ENCODE measurements at regions not wholly inside any gene's neighbourhood (a gene's known extent, or its start where the extent isn't known, plus 50 kb on each side); places are given as distances from the start of the nearest gene placed in this dataset.
"Not testable (repeated sequence)": the region's sequence is repeated elsewhere in the genome, so short reads cannot be mapped to it uniquely, and the experiment has no call there.

DNA sequence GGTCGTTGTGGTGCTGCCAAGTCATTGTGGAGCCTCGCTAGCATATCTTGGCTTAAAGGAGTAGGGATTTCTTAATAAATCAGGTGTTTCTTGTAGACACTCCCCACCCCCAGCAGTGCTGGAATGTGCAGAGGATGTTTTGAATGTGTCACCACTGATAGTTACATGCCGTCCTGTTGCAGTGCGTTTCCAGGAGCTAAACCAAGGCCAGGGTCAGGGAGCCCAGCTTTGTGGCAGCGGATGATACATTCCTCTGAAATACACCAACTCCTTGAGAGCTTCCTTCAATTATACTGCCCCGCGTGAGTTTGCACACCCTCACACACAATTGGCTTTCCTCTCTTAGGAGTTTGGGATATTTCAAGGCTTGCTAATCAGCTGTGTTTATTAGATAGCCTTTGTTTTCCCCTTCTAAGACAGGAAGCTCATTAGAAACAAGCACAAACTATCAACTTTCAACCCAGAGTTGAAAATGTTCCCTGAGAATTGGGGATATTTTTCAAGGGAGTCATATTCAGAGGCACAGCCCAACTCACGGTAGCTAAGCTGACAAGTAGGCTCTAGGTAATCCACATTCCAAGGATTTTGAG is 154.9 kb downstream of the C12orf75 start:
- Histone ChIP-seq H3K27me3 (ENCODE audit: low read depth, low read length) (no peaks in the 10 kb centered on the region), H3K27ac (ENCODE audit: low read length) (no peak overlapping the region), H3K36me3 (ENCODE audit: control insufficient read depth in 1 of 2, insufficient read depth in 2 of 2, low read length in 2 of 2) (no peaks in the 10 kb centered on the region), H3K9me3 (ENCODE audit: control insufficient read depth in 1 of 2, low read length in 2 of 2) (no peaks in the 10 kb centered on the region), H3K4me1 (ENCODE audit: control insufficient read depth in 1 of 2, insufficient read depth in 2 of 2, low read length in 2 of 2) (no peaks in the 10 kb centered on the region), H3K4me3 (ENCODE audit: low read depth in 1 of 2, low read length in 2 of 2) (no peak overlapping the region)

DNA sequence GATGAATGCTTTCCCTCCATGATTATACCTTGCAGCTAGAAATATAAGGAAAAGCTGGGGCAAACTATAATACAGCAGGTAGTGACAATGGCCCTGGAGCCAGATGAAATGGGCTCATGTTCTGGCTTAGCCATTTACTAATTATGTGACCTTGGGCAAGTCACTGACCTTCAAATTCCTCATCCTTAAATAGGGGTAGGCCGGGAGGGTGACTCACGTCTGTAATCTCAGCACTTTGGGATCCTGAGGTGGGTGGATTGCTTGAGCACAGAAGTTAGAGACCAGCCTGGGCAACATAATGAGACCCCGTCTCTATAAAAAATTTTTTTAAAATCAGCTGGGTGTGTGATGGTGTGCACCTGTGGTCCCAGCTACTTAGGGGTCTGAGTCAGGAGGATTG is 155.4 kb downstream of the C12orf75 start:
- Histone ChIP-seq H3K36me3 (ENCODE audit: control insufficient read depth in 1 of 2, insufficient read depth in 2 of 2, low read length in 2 of 2) (no peaks in the 10 kb centered on the region), H3K4me3 (ENCODE audit: low read depth in 1 of 2, low read length in 2 of 2) (no peak overlapping the region), H3K27me3 (ENCODE audit: low read depth, low read length) (no peaks in the 10 kb centered on the region), H3K27ac (ENCODE audit: low read length) (no peak overlapping the region), H3K9me3 (ENCODE audit: control insufficient read depth in 1 of 2, low read length in 2 of 2) (no peaks in the 10 kb centered on the region), H3K4me1 (ENCODE audit: control insufficient read depth in 1 of 2, insufficient read depth in 2 of 2, low read length in 2 of 2) (no peaks in the 10 kb centered on the region)

DNA sequence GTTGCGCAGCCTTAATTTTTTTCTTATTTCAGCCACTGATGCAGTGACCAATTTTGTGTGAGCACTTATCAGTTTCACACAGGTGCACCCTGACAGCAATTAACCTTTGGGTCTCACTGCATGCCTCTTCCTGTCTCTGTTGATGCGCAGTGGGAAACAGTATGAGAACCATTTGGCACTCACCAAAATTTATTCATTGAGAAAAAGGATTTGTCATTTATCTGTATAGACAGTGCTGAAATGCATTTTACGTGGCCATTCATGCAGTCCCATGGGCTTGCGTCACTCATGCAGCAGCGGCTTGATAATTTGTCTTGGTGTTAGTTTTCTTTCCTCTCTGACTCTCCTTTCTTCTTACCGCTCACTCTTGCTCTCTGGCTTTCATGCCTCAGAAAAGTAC is 157.5 kb downstream of the C12orf75 start:
- Histone ChIP-seq H3K4me1 (ENCODE audit: control insufficient read depth in 1 of 2, insufficient read depth in 2 of 2, low read length in 2 of 2) (no peaks in the 10 kb centered on the region), H3K4me3 (ENCODE audit: low read depth in 1 of 2, low read length in 2 of 2) (no peak overlapping the region), H3K36me3 (ENCODE audit: control insufficient read depth in 1 of 2, insufficient read depth in 2 of 2, low read length in 2 of 2) (no peaks in the 10 kb centered on the region), H3K9me3 (ENCODE audit: control insufficient read depth in 1 of 2, low read length in 2 of 2) (no peaks in the 10 kb centered on the region), H3K27ac (ENCODE audit: low read length) (no peak overlapping the region), H3K27me3 (ENCODE audit: low read depth, low read length) (no peaks in the 10 kb centered on the region)

DNA sequence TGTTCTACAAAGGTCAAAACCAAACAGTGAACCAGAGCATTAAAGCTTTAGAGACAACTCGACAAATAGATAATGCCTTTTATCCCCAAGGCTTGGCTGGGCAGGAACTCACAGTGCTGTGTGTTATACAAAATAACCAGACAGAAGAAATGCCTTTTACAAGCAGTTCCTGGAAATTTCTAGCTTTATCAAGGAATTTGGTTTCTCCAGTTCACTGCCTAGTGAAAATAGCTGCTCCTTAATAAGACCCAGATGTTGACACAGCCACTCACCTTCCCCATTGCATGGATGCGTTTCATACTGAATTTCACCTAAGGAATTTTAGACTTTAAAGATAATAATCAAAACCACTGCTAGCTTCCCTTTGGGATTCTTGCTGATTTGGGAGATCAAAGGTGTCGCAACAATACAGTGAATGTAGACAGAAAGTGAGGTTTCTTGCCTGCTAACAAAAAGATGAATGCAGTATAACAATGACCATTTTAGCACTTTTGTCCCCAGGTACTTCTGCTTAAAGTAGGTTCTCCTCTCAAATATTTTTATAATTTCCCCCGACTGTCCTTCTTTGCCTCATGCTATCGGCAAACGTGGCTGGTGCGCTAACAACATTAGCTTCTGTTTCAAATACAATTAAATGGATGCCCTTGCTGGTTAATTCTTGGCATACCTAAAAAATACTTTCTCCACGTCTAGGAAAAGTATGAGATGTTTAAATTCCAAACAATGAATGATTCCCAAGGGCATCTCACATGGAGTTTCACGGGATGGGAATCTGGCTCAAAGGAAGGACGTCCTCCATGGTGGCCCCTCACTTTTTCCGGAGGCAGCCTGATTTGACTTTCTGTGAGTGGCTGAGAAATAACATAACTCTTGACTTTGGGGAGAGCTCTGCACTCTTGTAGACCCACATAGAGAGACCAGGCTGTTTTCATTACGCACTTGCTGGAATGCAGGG is 162.4 kb downstream of the C12orf75 start:
- Histone ChIP-seq H3K36me3 (ENCODE audit: control insufficient read depth in 1 of 2, insufficient read depth in 2 of 2, low read length in 2 of 2) (no peaks in the 10 kb centered on the region), H3K4me1 (ENCODE audit: control insufficient read depth in 1 of 2, insufficient read depth in 2 of 2, low read length in 2 of 2) (no peaks in the 10 kb centered on the region), H3K4me3 (ENCODE audit: low read depth in 1 of 2, low read length in 2 of 2) (no peak overlapping the region), H3K9me3 (ENCODE audit: control insufficient read depth in 1 of 2, low read length in 2 of 2) (peaks cover 0 to 4% of the 10 kb centered on the region in 2 donors), H3K27me3 (ENCODE audit: low read depth, low read length) (no peaks in the 10 kb centered on the region), H3K27ac (ENCODE audit: low read length) (no peak overlapping the region)

DNA sequence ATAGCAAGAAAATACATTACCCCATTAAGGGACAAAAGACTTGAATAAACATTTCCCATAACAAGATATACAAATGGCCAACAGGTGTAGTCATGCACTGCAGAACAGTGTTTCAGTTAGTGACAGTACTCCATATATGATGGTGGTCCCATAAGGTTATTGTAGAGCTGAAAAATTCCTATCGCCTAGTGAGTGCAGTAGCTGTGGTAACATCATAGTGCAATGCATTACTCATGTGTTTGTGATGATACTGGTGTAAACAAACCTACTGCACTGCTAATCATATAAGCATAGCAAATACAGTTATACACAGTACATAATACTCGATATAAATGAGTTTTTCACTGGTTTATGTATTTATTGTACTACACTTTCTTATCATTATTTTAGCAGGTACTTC is 168.7 kb downstream of the C12orf75 start:
- Histone ChIP-seq H3K4me3 (ENCODE audit: low read depth in 1 of 2, low read length in 2 of 2) (no peak overlapping the region), H3K27me3 (ENCODE audit: low read depth, low read length) (no peaks in the 10 kb centered on the region), H3K27ac (ENCODE audit: low read length) (no peak overlapping the region), H3K9me3 (ENCODE audit: control insufficient read depth in 1 of 2, low read length in 2 of 2) (peaks cover 0 to 4% of the 10 kb centered on the region in 2 donors), H3K36me3 (ENCODE audit: control insufficient read depth in 1 of 2, insufficient read depth in 2 of 2, low read length in 2 of 2) (no peaks in the 10 kb centered on the region), H3K4me1 (ENCODE audit: control insufficient read depth in 1 of 2, insufficient read depth in 2 of 2, low read length in 2 of 2) (no peaks in the 10 kb centered on the region)

DNA sequence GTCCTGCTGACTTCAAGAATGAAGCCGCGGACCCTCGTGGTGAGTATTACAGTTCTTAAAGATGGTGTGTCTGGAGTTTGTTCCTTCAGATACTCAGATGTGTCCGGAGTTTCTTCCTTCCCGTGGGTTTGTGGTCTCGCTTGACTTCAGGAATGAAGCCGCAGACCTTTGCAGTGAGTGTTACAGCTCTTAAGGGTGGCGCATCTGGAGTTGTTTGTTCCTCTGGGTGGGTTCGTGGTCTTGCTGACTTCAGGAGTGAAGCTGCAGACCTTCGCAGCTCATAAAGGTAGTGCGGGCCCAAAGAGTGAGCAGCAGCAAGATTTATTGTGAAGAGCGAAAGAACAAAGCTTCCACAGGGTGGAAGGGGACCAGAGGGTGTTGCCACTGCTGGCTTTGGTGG is 170.2 kb downstream of the C12orf75 start:
- H3K27ac ChIP-seq (ENCODE audit: low read length); H3K4me1 ChIP-seq (ENCODE audit: control insufficient read depth in 1 of 2, insufficient read depth in 2 of 2, low read length in 2 of 2); H3K9me3 ChIP-seq (ENCODE audit: control insufficient read depth in 1 of 2, low read length in 2 of 2); H3K36me3 ChIP-seq (ENCODE audit: control insufficient read depth in 1 of 2, insufficient read depth in 2 of 2, low read length in 2 of 2); H3K4me3 ChIP-seq (ENCODE audit: low read depth in 1 of 2, low read length in 2 of 2); H3K27me3 ChIP-seq (ENCODE audit: low read depth, low read length): not testable (repeated sequence)

DNA sequence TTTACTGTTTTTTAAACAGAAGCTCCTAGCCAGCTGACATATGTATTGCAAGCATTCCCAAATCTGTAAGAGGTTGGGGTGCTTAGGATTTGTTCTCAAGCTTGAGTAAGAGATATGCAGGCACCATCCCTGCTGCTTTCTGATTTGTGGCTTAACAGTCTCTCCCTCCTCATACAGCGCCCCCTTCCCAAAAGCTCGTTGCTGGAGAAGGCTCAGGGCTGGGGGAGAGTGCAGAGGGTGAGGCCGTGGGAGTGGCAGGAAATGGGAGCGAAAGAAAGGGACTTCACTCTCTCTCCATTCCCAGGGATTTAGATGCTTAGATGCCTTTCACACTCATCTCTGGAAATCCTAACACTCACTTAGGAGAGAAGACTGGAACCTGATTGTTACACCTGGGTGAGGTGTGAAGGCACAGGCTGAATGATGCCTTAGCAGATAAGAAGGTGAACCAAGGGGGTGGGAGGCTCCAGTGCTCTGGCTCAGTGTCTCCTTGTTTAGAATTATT is 172.0 kb downstream of the C12orf75 start:
- Histone ChIP-seq H3K4me3 (ENCODE audit: low read depth in 1 of 2, low read length in 2 of 2) (no peak overlapping the region), H3K27ac (ENCODE audit: low read length) (no peak overlapping the region), H3K9me3 (ENCODE audit: control insufficient read depth in 1 of 2, low read length in 2 of 2) (peaks cover 0 to 4% of the 10 kb centered on the region in 2 donors), H3K4me1 (ENCODE audit: control insufficient read depth in 1 of 2, insufficient read depth in 2 of 2, low read length in 2 of 2) (no peaks in the 10 kb centered on the region), H3K27me3 (ENCODE audit: low read depth, low read length) (no peaks in the 10 kb centered on the region), H3K36me3 (ENCODE audit: control insufficient read depth in 1 of 2, insufficient read depth in 2 of 2, low read length in 2 of 2) (no peaks in the 10 kb centered on the region)

DNA sequence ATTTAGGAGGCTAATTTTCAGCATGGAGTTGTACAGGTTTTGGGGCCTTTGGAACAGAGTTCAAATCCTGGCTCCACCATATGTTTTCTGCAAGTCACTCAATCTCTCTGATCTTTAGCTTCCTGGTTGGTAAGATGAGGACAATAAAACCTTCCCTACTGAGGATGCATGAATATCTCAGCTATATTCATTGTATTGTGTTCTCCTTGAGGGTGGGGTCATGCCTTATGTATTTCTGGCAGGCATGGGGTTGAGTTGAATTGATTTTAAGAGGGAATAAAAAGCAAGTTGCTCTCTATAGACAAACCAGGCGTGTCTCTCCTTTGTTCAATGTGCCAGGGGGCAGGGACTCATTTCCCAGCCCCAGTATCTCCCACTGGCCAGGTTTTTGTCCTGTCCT is 173.1 kb downstream of the C12orf75 start:
- Histone ChIP-seq H3K36me3 (ENCODE audit: control insufficient read depth in 1 of 2, insufficient read depth in 2 of 2, low read length in 2 of 2) (no peaks in the 10 kb centered on the region), H3K4me3 (ENCODE audit: low read depth in 1 of 2, low read length in 2 of 2) (no peak overlapping the region), H3K27ac (ENCODE audit: low read length) (no peak overlapping the region), H3K9me3 (ENCODE audit: control insufficient read depth in 1 of 2, low read length in 2 of 2) (no peaks in the 10 kb centered on the region), H3K4me1 (ENCODE audit: control insufficient read depth in 1 of 2, insufficient read depth in 2 of 2, low read length in 2 of 2) (no peaks in the 10 kb centered on the region), H3K27me3 (ENCODE audit: low read depth, low read length) (no peaks in the 10 kb centered on the region)

DNA sequence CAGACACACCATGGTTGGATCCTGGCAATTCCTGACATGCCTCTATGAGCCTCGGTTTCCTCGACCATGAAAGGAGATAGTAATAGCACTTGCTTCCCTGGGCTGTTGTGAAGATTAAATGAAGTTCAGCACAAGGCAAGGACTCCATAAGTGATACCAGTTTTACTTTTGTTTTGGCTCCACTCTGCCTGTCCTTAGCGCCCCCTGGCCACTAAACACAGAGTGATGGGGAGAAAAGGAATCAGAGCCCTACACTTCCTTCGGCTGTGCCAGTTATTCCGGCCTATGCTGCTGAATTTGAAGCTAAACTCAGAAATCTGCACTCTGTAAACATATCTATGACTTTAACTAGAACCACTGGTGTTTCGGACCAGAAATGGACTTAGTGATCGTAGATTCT is 173.8 kb downstream of the C12orf75 start:
- no peak overlapping the region for H3K27ac ChIP-seq (ENCODE audit: low read length)
- H3K36me3 ChIP-seq (ENCODE audit: control insufficient read depth in 1 of 2, insufficient read depth in 2 of 2, low read length in 2 of 2): no peaks in the 10 kb centered on the region
- no peak overlapping the region for H3K4me3 ChIP-seq (ENCODE audit: low read depth in 1 of 2, low read length in 2 of 2)
- no peaks in the 10 kb centered on the region for H3K27me3 ChIP-seq (ENCODE audit: low read depth, low read length)
- no peaks in the 10 kb centered on the region for H3K4me1 ChIP-seq (ENCODE audit: control insufficient read depth in 1 of 2, insufficient read depth in 2 of 2, low read length in 2 of 2)
- no peaks in the 10 kb centered on the region for H3K9me3 ChIP-seq (ENCODE audit: control insufficient read depth in 1 of 2, low read length in 2 of 2)

DNA sequence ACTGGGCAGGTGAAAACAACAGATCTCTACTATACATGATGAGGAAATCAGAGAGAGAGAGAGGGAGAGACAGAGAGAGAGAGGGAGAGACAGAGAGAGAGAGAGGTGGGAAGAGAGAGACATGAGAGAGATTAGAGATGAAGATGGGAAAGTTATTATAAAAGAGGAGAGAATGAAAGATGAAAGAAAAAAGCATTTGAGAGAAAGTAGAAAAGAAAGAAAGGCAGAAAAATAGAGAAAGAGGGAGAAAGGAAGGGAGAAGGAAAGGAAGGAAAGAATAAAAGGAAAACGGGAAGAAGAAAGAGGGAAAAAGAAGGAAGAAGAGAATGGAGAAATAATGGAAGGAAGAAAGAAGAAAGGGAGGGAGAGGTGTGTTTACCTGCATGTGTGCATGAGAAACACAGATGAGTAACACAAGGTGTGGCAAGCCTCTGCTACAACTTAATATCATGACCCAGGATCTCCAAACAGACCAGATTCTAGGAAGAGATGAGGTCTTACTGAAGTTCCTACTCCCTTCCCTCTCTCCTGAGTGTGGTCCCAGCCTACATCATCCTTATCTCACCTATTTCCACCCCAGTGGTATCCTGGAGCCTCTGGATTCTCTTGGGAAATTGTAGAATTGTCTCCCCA is 176.3 kb downstream of the C12orf75 start:
- no peak overlapping the region for H3K27ac ChIP-seq (ENCODE audit: low read length)
- no peaks in the 10 kb centered on the region for H3K9me3 ChIP-seq (ENCODE audit: control insufficient read depth in 1 of 2, low read length in 2 of 2)
- no peaks in the 10 kb centered on the region for H3K36me3 ChIP-seq (ENCODE audit: control insufficient read depth in 1 of 2, insufficient read depth in 2 of 2, low read length in 2 of 2)
- no peaks in the 10 kb centered on the region for H3K27me3 ChIP-seq (ENCODE audit: low read depth, low read length)
- H3K4me3 ChIP-seq (ENCODE audit: low read depth in 1 of 2, low read length in 2 of 2): no peak overlapping the region
- H3K4me1 ChIP-seq (ENCODE audit: control insufficient read depth in 1 of 2, insufficient read depth in 2 of 2, low read length in 2 of 2): no peaks in the 10 kb centered on the region

DNA sequence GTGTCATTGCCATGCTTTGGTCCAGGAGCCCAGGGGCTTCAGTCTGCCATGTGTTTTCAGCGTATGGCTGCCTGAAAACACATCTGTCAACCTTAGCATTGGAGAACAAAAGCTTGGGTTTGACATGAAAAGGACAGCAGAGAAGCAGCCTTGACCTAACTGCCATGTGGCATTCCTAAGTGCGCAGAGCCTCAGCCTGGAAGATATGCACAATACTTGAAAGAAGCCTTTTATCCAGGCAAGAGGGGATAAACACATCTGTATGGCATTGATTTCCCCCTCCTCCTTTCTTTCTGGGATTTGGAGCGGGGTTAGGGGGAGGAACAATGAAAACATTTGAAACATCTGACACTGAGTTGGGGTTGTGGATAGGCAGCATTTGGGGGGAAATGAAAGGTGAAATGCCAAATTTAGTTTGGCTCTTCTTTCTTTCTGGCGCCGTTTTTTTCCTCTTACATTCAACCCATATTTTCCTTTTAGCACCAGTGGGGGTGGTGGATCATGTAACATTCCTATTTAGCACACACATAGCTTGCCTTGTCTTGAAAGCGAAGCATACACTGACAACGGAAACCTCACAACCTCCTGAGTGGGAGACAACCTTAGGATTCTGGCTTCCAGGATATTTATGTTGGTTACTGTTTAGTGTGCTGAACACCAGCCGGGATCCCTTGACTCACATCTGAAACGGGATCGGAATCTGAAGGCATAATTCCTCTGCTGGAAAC is 177.0 kb downstream of the C12orf75 start:
- Histone ChIP-seq H3K36me3 (ENCODE audit: control insufficient read depth in 1 of 2, insufficient read depth in 2 of 2, low read length in 2 of 2) (no peaks in the 10 kb centered on the region), H3K4me3 (ENCODE audit: low read depth in 1 of 2, low read length in 2 of 2) (no peak overlapping the region), H3K27me3 (ENCODE audit: low read depth, low read length) (no peaks in the 10 kb centered on the region), H3K9me3 (ENCODE audit: control insufficient read depth in 1 of 2, low read length in 2 of 2) (no peaks in the 10 kb centered on the region), H3K27ac (ENCODE audit: low read length) (no peak overlapping the region), H3K4me1 (ENCODE audit: control insufficient read depth in 1 of 2, insufficient read depth in 2 of 2, low read length in 2 of 2) (no peaks in the 10 kb centered on the region)
